K562 (cell line): ENCODE measurements at regions not wholly inside any gene's neighbourhood (a gene's known extent, or its start where the extent isn't known, plus 50 kb on each side); places are given as distances from the start of the nearest gene placed in this dataset.
A peak's percentile ranks its signal among the peaks of the same experiment; 100 is the strongest.

Source experiments
- CBX1 ChIP-seq: sonication (generic); IDR thresholded peaks from 2 replicates; pipeline ENCODE4 v1.6.1; 2016; ENCODE audit warnings: antibody characterized with exemption, low read depth, mild to moderate bottlenecking
- CBX3 ChIP-seq, 2 experiments: IDR thresholded peaks; 1 replicate in 1 of 2; 2 replicates in 1 of 2; pipeline ENCODE4 v1.6.1; 2012; ENCODE audit warnings: inconsistent platforms in 2 of 2, low read length in 2 of 2, borderline replicate concordance in 1 of 2, control low read depth in 1 of 2
- CBX5 ChIP-seq: IDR thresholded peaks from 2 replicates; pipeline ENCODE4 v1.6.1; 2014; ENCODE audit warnings: low read depth, borderline replicate concordance
- CEBPZ ChIP-seq: fragments of 150-350 bp; IDR thresholded peaks from 2 replicates; pipeline ENCODE4 v1.6.1; 2014; ENCODE audit warnings: low read depth, mild to moderate bottlenecking, low read length, borderline replicate concordance
- ETV5 ChIP-seq: sonication (generic); formaldehyde crosslinking; IDR thresholded peaks from 2 replicates; pipeline ENCODE4 v1.4.0; 2020; ENCODE audit warnings: low read depth, mild to moderate bottlenecking, missing genetic modification reagents
- MED1 ChIP-seq: sonication (generic); formaldehyde crosslinking; IDR thresholded peaks from 2 replicates; pipeline ENCODE4 v1.8.1; 2023; ENCODE audit warnings: missing genetic modification reagents, borderline replicate concordance
- MIER1 ChIP-seq: fragments of 450-650 bp; IDR thresholded peaks from 2 replicates; pipeline ENCODE4 v1.6.1; 2016; ENCODE audit warnings: antibody characterized with exemption, mild to moderate bottlenecking, low read depth
- NELFE ChIP-seq: IDR thresholded peaks from 2 replicates; pipeline ENCODE4 v1.6.1; 2011; ENCODE audit warnings: mild to moderate bottlenecking; ENCODE audit not compliant: insufficient read depth, insufficient read length
- SLC30A9 ChIP-seq: fragments of 250-450 bp; sonication (Bioruptor Pico); IDR thresholded peaks from 2 replicates; pipeline ENCODE4 v1.8.0; 2022; ENCODE audit warnings: mild to moderate bottlenecking, moderate library complexity
- SNRNP70 ChIP-seq: fragments of 200-400 bp; formaldehyde crosslinking; optimal IDR thresholded peaks from 2 replicates; pipeline ENCODE3; 2017; ENCODE audit warnings: low read depth, low read length
- SP2 ChIP-seq: IDR thresholded peaks from 2 replicates; pipeline ENCODE4 v1.6.1; 2011; ENCODE audit warnings: mild to moderate bottlenecking, low read depth, low read length, moderate library complexity; ENCODE audit not compliant: poor library complexity, severe bottlenecking; ENCODE audit errors: extremely low read depth
- SPI1 ChIP-seq: IDR thresholded peaks from 2 replicates; pipeline ENCODE4 v1.6.1; 2011; ENCODE audit warnings: low read depth, low read length, control low read depth, borderline replicate concordance
- STAG1 ChIP-seq: sonication (generic); formaldehyde crosslinking; IDR thresholded peaks from 2 replicates; pipeline ENCODE4 v1.5.0; 2020; ENCODE audit warnings: missing genetic modification reagents, borderline replicate concordance
- TBP ChIP-seq: optimal IDR thresholded peaks from 2 replicates; pipeline ENCODE3; 2011; ENCODE audit warnings: low read depth, low read length, improper control_type of control experiment
- TCFL5 ChIP-seq: fragments of 250-450 bp; sonication (Bioruptor Pico); conservative IDR thresholded peaks from 2 replicates; pipeline ENCODE4 v1.6.1; 2021; ENCODE audit warnings: mild to moderate bottlenecking, moderate library complexity, matching md5 sums
- TRIM28 ChIP-seq: fragments of 450-650 bp; IDR thresholded peaks from 2 replicates; pipeline ENCODE4 v1.6.1; 2017
- ZBTB7A ChIP-seq: IDR thresholded peaks from 2 replicates; pipeline ENCODE4 v1.6.1; 2011; ENCODE audit warnings: low read depth, mild to moderate bottlenecking, low read length, moderate library complexity, borderline replicate concordance; ENCODE audit not compliant: control insufficient read depth
- ZNF280B ChIP-seq: fragments of 250-450 bp; sonication (Bioruptor Pico); IDR thresholded peaks from 2 replicates; pipeline ENCODE4 v1.5.1; 2021; ENCODE audit warnings: mild to moderate bottlenecking
- ZNF3 ChIP-seq: fragments of 250-450 bp; sonication (Bioruptor Pico); IDR thresholded peaks from 2 replicates; pipeline ENCODE4 v1.5.0; 2021; ENCODE audit warnings: mild to moderate bottlenecking, moderate library complexity
- ZNF507 ChIP-seq: conservative IDR thresholded peaks from 2 replicates; pipeline ENCODE4 v1.6.1; 2017; ENCODE audit warnings: missing genetic modification characterization, missing compliant biosample characterization
- ZNF586 ChIP-seq: fragments of 450-650 bp; formaldehyde crosslinking; conservative IDR thresholded peaks from 2 replicates; pipeline ENCODE4 v1.4.0; 2020; ENCODE audit warnings: mild to moderate bottlenecking, moderate library complexity
- TF ChIP-seq, protein P1 (sequence below): fragments of 250-450 bp; sonication (Bioruptor Pico); IDR thresholded peaks from 2 replicates; pipeline ENCODE4 v1.4.0; 2020; ENCODE audit warnings: mild to moderate bottlenecking, moderate library complexity, borderline replicate concordance

GRCh38 chr11:37394236-37394870, 796.3 kb upstream of the RAG2 start (continued):
- TF ChIP-seq ZBTB7A (no peak), TBP (no peak), ZNF280B (CRISPR knock-in tag) (0 out of 2 replicates have a peak, but pooled peaks have one; percentile 76), ETV5 (CRISPR knock-in tag) (no peak), MIER1 (no peak), NELFE (no peak), CBX5 (peak; percentile 78), CEBPZ (0 out of 2 replicates have a peak, but pooled peaks have one; percentile 29), ZNF3 (no peak), ZNF586 (no peak), SPI1 (no peak), SNRNP70 (no peak), SP2 (no peak), CBX3 (IDR thresholded peaks at IDR 0.05; ENCODE audit: borderline replicate concordance in 1 of 2, low read length in 2 of 2) (peak; percentile 50 to 83; a peak in 2 of 3 replicates), MED1 (CRISPR knock-in tag) (no peak), CBX1 (0 out of 2 replicates have a peak, but pooled peaks have one; percentile 59), STAG1 (CRISPR knock-in tag) (no peak), SLC30A9 (CRISPR knock-in tag) (no peak), TCFL5 (CRISPR knock-in tag) (no peak), ZNF507 (tag) (no peak), TRIM28 (peak; percentile 82; the same call in 1 of the 2 replicates)
- TF ChIP-seq, protein P1, sequence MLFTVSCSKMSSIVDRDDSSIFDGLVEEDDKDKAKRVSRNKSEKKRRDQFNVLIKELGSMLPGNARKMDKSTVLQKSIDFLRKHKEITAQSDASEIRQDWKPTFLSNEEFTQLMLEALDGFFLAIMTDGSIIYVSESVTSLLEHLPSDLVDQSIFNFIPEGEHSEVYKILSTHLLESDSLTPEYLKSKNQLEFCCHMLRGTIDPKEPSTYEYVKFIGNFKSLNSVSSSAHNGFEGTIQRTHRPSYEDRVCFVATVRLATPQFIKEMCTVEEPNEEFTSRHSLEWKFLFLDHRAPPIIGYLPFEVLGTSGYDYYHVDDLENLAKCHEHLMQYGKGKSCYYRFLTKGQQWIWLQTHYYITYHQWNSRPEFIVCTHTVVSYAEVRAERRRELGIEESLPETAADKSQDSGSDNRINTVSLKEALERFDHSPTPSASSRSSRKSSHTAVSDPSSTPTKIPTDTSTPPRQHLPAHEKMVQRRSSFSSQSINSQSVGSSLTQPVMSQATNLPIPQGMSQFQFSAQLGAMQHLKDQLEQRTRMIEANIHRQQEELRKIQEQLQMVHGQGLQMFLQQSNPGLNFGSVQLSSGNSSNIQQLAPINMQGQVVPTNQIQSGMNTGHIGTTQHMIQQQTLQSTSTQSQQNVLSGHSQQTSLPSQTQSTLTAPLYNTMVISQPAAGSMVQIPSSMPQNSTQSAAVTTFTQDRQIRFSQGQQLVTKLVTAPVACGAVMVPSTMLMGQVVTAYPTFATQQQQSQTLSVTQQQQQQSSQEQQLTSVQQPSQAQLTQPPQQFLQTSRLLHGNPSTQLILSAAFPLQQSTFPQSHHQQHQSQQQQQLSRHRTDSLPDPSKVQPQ (CRISPR knock-in tag): no peak
